CD4-positive, alpha-beta T cell treated with Interleukin-21 for 1 hour (primary cell): ENCODE measurements at regions not wholly inside any gene's neighbourhood (a gene's known extent, or its start where the extent isn't known, plus 50 kb on each side); places are given as distances from the start of the nearest gene placed in this dataset.
"Not testable (repeated sequence)": the region's sequence is repeated elsewhere in the genome, so short reads cannot be mapped to it uniquely, and the experiment has no call there.

Experiments
- DNase-seq: peaks from one replicate; pipeline ENCODE4 v3.0.0-alpha.2; 2020

DNA sequence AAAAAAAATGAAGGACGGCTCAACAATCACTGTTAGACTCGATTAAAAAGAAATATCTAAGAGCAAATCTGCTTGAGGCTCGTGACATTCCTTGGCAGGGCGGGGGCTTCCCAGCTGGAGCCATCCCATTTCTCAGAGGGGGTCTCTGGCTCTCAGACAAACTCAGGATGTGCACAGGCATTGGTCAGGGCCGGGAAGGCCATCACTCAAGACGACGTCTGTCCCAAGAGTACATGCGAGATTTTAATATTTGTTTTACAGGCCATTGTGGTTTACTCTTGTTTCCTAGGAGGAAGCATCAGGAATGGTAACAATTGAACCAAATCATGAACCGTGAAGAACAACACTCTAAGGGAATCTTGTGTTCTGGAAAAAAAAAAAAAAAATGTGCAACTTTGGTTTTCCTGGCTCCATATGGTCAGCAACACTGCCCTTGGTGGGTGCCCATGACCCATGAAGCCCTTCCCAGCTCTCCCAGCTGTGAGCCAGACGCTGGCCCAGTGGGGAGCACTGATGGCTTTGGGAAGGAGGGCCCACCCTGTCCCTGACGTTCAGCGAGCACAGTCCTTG lies 5454.6 kb upstream of the TPTE start:
- DNase-seq, result not testable (repeated sequence)

DNA sequence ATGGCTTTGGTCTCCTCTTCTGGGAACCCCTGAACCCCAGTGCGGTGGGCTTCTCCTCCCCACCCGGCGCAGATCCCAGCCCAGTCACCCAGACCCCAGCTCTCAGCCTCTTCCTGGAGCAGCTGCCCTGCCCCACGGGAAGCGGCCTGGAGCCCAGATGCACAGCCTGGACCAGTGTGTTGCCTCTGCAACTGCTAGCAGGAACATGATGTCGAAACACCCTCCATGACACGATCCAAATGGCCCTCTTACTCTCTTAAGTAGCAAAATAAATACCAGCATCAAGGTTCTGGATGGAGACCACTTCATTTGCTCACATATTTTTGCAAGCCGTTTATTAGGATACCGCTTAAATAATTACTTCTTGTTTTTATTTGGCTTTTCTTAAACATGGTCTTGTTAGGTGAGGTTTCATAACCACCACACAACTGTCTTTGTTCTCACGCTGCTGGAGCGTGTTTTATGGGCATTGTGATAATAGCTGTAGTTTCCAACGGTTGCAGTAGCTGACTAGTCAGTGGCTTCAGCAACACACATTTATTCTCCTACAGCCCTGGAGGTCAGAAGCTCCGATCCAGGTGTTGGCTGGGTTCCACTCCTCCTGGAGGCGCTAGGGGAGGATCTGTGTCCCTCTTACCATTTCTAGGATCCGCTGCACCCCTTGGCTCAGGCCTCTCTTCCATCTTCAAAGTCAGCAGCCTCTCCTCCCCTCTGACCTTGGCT lies 5453.9 kb upstream of the TPTE start:
- DNase-seq, result not testable (repeated sequence)

- not testable (repeated sequence) for DNase-seq
Observed at GRCh38 chr21:5068649-5069048, 5452.7 kb upstream of the TPTE start.

DNA sequence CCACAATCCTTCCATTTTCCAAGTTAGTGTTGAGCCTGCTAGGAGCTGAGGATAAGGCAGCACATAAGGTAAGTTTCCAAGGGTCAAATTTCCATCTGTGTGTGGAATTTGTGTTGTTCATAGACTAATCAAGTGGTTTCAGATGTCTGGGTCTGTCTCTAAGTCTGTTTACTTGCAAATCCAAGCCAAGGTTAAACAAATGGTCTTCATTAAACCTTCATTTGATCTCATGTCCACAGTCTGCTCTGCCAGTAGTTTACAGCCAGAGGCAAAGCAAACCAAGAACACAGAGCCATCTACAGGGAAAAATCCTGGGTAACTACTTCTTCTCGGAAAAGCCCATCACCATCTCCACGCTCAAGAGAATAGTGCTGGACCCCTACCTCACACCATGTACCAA lies 5450.2 kb upstream of the TPTE start:
- DNase-seq, result not testable (repeated sequence)

GRCh38 chr21:5076854-5077253 lies 5444.5 kb upstream of the TPTE start:
- not testable (repeated sequence) for DNase-seq

DNA sequence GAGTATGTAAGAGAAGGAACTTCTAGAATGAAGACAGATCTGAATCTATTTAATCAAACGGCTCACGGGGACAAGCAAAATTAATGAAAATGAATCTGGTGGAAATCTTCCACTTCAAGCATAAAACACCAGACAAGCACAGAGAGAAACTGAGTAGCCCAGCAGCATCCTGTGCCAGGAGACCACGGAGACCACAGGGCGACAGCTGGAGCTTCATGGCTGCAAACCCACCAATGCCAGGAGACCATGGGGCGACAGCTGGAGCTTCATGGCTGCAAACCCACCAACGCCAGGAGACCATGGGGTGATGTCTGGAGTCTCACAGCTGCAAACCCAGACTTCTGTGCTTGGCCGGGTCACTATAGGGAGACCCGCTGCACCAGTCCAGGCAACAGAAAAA lies 5442.0 kb upstream of the TPTE start:
- DNase-seq, result not testable (repeated sequence)

GRCh38 chr21:5080015-5080414 lies 5441.4 kb upstream of the TPTE start:
- DNase-seq, result not testable (repeated sequence)

DNA sequence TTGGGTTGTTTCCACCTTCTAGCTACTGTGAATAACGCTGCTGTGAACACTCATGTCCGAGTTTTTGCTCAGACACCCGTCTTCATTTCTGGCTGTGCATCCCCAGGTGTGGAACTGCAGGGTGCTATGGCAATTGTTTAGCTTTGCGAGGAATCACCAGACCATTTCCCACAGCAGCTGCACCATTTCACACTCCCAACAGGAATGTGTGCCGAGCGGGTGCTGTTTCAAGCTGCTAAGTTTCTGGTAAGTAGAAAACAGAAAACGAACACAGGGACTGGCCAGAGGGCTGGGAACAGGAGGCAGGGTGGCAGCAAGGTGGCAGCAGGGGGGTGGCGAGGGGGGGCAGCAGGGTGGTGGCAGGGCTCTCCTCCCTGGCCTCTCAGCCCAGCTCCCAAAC lies 5437.1 kb upstream of the TPTE start:
- not testable (repeated sequence) for DNase-seq

GRCh38 chr21:5085456-5085855 lies 5435.9 kb upstream of the TPTE start:
- not testable (repeated sequence) for DNase-seq

- not testable (repeated sequence) for DNase-seq
Observed at GRCh38 chr21:5086416-5086815, 5435.0 kb upstream of the TPTE start.

DNA sequence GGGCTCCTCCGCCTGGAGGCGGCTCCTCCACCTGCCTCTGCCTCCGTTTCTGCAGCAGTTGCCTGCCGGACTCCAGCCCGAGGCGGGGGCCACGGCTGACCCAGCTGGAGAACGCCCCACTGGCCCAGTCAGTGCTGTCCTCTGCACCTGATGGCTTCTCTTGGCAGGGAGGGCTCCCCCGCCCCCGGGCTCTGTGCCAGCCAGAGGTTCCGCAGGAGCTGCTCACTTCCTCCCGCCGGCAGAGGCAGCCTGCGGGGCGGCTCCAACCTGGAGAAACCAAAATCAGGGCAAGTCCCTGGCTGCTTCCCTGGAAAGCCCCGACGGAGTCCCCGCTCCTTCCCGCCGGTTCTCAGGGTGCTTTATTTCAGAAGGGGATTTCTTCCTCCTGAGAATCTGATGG lies 5432.6 kb upstream of the TPTE start:
- DNase-seq, result not testable (repeated sequence)

DNA sequence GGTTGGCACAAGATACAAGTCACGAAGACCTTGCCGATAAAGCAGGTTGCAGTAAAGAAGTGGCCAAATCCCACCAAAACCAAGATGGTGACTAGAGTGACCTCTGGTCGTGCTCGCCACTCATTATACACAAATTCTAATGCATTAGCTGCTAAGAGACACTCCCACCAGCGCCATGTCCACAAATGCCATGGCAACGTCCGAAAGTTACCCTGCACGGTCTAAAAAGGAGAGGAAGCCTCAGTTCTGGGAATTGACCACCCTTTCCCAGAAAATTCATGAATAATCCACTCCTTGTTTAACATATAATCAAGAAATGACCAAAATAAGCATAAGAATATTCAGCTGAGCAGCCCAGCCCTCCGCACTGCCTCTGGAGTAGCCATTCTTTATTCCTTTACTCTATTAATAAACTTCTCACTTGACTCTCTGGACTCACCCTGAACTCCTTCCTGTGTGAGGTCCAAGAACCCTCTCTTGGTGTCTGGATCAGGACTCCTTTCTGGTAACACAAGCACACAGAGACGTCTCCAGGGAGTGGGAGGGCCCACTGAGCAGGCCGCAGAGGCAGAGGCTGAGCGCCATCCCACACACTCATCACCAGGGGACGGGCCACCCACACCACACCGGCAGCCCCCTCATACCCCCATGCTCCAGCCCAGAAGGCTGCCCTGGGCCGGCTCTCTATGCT lies 5431.8 kb upstream of the TPTE start:
- DNase-seq, result not testable (repeated sequence)

- DNase-seq, result not testable (repeated sequence)
Observed at GRCh38 chr21:5090132-5091079, 5431.0 kb upstream of the TPTE start.

- not testable (repeated sequence) for DNase-seq
Observed at GRCh38 chr21:5091274-5091673, 5430.1 kb upstream of the TPTE start.

DNA sequence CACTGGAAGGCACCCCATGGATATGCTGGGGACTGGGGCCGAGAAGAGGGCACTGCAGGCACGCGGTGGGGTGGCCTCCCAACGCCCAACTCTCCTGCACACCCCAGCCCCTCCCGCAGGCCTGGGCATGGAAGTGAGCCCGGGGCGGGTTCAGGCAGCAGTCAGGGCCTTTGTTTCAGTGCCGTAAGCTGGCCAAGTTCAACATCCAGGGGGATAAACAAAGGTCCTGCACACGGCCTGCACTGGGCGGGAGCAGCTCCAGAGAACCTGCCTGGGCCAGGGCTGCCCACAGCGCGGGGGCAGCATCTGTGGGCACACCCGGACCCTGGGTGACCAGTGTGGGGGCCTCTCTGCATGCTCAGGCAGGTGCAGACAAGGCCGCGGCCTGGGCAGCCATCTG lies 5425.8 kb upstream of the TPTE start:
- not testable (repeated sequence) for DNase-seq

DNA sequence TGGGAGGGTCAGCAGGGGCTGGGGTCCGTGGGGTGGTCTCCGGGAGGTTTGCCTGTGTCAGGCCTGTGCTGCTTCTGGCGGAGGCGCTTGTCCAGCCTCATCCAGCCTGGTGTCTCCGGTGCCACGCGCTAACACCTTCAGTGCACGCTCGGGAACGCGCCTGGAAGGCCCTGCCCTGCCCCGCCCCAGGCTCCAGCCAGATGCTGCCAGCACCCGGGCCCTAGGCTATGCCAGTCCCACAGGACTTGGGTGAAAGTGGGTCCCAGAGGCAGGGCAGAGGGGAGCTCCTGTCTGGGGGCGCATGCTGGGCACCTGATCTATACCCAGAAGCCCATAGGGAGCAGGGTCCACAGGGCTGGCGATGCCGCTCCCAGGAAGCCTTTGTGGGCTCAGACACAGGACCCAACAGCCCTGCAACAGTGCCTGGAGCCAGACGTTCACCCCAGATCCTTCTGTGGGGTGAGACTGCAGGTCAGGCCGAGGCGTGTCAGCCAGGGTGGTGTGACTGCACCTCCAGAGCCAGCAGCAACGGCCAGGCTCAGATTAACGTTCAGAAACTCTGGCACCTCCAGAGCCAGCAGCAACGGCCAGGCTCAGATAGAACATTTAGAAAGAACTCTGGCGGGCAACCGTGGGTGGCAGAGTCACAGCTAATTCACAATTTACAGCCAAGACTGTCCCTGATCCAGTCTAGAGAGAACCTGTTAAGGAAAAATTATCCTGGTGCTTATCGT lies 5423.2 kb upstream of the TPTE start:
- not testable (repeated sequence) for DNase-seq

DNA sequence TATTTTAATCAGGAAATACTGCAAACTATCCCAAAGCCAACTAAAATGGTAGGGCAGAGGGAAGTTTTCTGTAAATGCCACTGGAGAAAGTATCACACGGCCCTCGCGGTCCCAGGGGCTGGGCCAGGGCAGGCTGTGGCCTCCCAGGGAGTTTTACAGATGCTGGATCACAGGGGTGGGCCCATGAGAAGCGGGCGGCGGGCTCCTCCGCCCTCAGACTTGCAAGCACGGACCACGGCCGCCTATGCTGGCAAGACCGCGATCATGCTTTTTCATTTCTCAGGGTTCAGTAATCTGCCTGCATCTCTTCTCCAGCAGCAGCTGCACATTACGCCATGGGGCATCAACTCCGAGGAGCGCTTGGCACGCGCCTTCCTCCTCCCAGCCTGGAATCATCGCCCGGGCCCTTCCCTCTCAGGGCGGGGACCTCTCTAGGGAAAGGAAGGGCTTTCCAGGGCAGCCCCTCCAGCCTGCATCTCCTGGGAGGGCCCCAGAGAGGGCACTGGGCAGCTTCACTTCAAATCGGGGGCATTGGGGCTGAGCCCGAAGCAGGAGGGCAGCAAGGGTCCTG lies 5420.7 kb upstream of the TPTE start:
- not testable (repeated sequence) for DNase-seq

DNA sequence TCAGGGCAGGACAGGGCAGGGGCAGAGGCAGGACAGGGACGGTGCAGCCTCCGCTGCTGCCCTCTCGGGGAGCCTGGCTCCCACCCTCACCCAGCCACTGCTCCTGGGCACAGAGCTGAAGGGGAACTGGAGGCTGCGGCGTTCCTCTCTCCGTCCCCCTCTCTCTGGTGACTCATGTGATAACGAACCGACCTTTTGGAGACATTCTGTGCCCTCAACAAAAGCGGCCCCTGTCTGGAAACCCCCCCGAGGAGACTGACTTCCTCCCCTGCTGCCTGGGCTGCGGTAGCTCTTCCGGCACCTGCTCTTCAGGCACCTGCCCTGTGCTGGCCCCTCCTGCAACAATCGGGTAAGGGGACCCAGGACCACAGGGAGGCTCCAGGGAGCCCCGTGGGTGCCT lies 5419.6 kb upstream of the TPTE start:
- DNase-seq, result peak; percentile 87

GRCh38 chr21:5103880-5104561 lies 5417.4 kb upstream of the TPTE start:
- DNase-seq, result not testable (repeated sequence)

- DNase-seq, result not testable (repeated sequence)
Observed at GRCh38 chr21:5104562-5104928, 5416.8 kb upstream of the TPTE start.
